SK-N-SH treated with all-trans-retinoic acid at 6 μM for 48 hours (cell line): ENCODE measurements at regions not wholly inside any gene's neighbourhood (a gene's known extent, or its start where the extent isn't known, plus 50 kb on each side); places are given as distances from the start of the nearest gene placed in this dataset.

Source experiments
- ATAC-seq: fragments of 200-7000 bp; cut with Tn5 transposase; 3 replicates; pipeline ENCODE4 v1.9.1; 2020; ENCODE audit warnings: mild to moderate bottlenecking, moderate library complexity
- BACH2 ChIP-seq: fragments of 250-450 bp; sonication (Bioruptor Pico); IDR thresholded peaks from 2 replicates; pipeline ENCODE4 v1.9.0; 2021; ENCODE audit warnings: mild to moderate bottlenecking, borderline replicate concordance
- CREB5 ChIP-seq: fragments of 250-450 bp; sonication (Bioruptor Pico); IDR thresholded peaks from 2 replicates; pipeline ENCODE4 v1.5.1; 2020; ENCODE audit warnings: low read depth, mild to moderate bottlenecking, moderate library complexity
- CSDC2 ChIP-seq: fragments of 250-450 bp; sonication (Bioruptor Pico); IDR thresholded peaks from 2 replicates; pipeline ENCODE4 v1.5.0; 2020; ENCODE audit warnings: mild to moderate bottlenecking, moderate library complexity
- CSRNP3 ChIP-seq: fragments of 250-450 bp; sonication (Bioruptor Pico); IDR thresholded peaks from 2 replicates; pipeline ENCODE4 v1.5.1; 2021; ENCODE audit warnings: mild to moderate bottlenecking, moderate library complexity
- ESRRG ChIP-seq: fragments of 250-450 bp; sonication (Bioruptor Pico); IDR thresholded peaks from 2 replicates; pipeline ENCODE4 v1.6.1; 2021; ENCODE audit warnings: mild to moderate bottlenecking
- ISL1 ChIP-seq: fragments of 250-450 bp; sonication (Bioruptor Pico); IDR thresholded peaks from 2 replicates; pipeline ENCODE4 v2.1.2; 2022; ENCODE audit warnings: mild to moderate bottlenecking, moderate library complexity
- OSR1 ChIP-seq: fragments of 250-450 bp; sonication (Bioruptor Pico); IDR thresholded peaks from 2 replicates; pipeline ENCODE4 v1.8.0; 2022; ENCODE audit warnings: moderate library complexity, mild to moderate bottlenecking, inconsistent platforms
- PATZ1 ChIP-seq: fragments of 250-450 bp; sonication (Bioruptor Pico); IDR thresholded peaks from 2 replicates; pipeline ENCODE4 v1.8.0; 2020; ENCODE audit warnings: mild to moderate bottlenecking, moderate library complexity, borderline replicate concordance
- PPARA ChIP-seq: fragments of 250-450 bp; sonication (Bioruptor Pico); IDR thresholded peaks from 2 replicates; pipeline ENCODE4 v1.5.0; 2020; ENCODE audit warnings: mild to moderate bottlenecking, borderline replicate concordance
- RARB ChIP-seq: fragments of 250-450 bp; sonication (Bioruptor Pico); IDR thresholded peaks from 2 replicates; pipeline ENCODE4 v1.8.0; 2021; ENCODE audit warnings: mild to moderate bottlenecking, moderate library complexity
- SNAI2 ChIP-seq: fragments of 250-450 bp; sonication (Bioruptor Pico); IDR thresholded peaks from 2 replicates; pipeline ENCODE4 v1.5.0; 2020; ENCODE audit warnings: mild to moderate bottlenecking, moderate library complexity
- TCF4 ChIP-seq: fragments of 250-450 bp; sonication (Bioruptor Pico); IDR thresholded peaks from 2 replicates; pipeline ENCODE4 v1.8.0; 2021; ENCODE audit warnings: mild to moderate bottlenecking, moderate library complexity, borderline replicate concordance
- TOX ChIP-seq: fragments of 250-450 bp; sonication (Bioruptor Pico); IDR thresholded peaks from 2 replicates; pipeline ENCODE4 v1.8.0; 2021; ENCODE audit warnings: mild to moderate bottlenecking, moderate library complexity, borderline replicate concordance
- TSHZ2 ChIP-seq: fragments of 250-450 bp; sonication (Bioruptor Pico); IDR thresholded peaks from 2 replicates; pipeline ENCODE4 v1.5.0; 2020; ENCODE audit warnings: mild to moderate bottlenecking, moderate library complexity
- ZC3H10 ChIP-seq: fragments of 250-450 bp; sonication (Bioruptor Pico); IDR thresholded peaks from 2 replicates; pipeline ENCODE4 v1.5.1; 2021; ENCODE audit warnings: mild to moderate bottlenecking, moderate library complexity
- ZFP3 ChIP-seq: fragments of 250-450 bp; sonication (Bioruptor Pico); IDR thresholded peaks from 2 replicates; pipeline ENCODE4 v1.5.0; 2020; ENCODE audit warnings: mild to moderate bottlenecking, moderate library complexity
- ZFP30 ChIP-seq: fragments of 450-650 bp; formaldehyde crosslinking; IDR thresholded peaks from 2 replicates; pipeline ENCODE4 v1.5.0; 2022; ENCODE audit warnings: mild to moderate bottlenecking, moderate library complexity
- ZNF565 ChIP-seq: fragments of 450-650 bp; formaldehyde crosslinking; conservative IDR thresholded peaks from 2 replicates; pipeline ENCODE4 v1.5.0; 2020; ENCODE audit warnings: low read depth, mild to moderate bottlenecking, moderate library complexity
- ZNF70 ChIP-seq: fragments of 450-650 bp; formaldehyde crosslinking; IDR thresholded peaks from 2 replicates; pipeline ENCODE4 v1.5.0; 2020; ENCODE audit warnings: mild to moderate bottlenecking, moderate library complexity
- ZNF8 ChIP-seq: fragments of 450-650 bp; formaldehyde crosslinking; IDR thresholded peaks from 2 replicates; pipeline ENCODE4 v1.5.0; 2020; ENCODE audit warnings: mild to moderate bottlenecking, moderate library complexity

GRCh38 chr5:108654051-108654450, 93.6 kb upstream of the FER start:
- TF ChIP-seq TSHZ2 (no peak), TCF4 (CRISPR knock-in tag) (no peak), PPARA (CRISPR knock-in tag) (no peak), ZFP30 (CRISPR knock-in tag) (no peak), SNAI2 (CRISPR knock-in tag) (no peak), BACH2 (CRISPR knock-in tag) (no peak), ZFP3 (CRISPR knock-in tag) (no peak), ZNF565 (no peak), ESRRG (CRISPR knock-in tag) (no peak), OSR1 (CRISPR knock-in tag) (no peak), ISL1 (no peak), PATZ1 (CRISPR knock-in tag) (no peak), TOX (CRISPR knock-in tag) (no peak), ZNF8 (CRISPR knock-in tag) (no peak), RARB (CRISPR knock-in tag) (no peak), ZC3H10 (CRISPR knock-in tag) (no peak)
- ATAC-seq = no peak; the same call in 2 of the 3 replicates

GRCh38 chr5:108653201-108653600, 94.5 kb upstream of the FER start:
- no peak for TF ChIP-seq RARB (CRISPR knock-in tag)
- no peak for TF ChIP-seq SNAI2 (CRISPR knock-in tag)
- TF ChIP-seq BACH2 (CRISPR knock-in tag) = no peak
- TF ChIP-seq PATZ1 (CRISPR knock-in tag) = no peak
- TF ChIP-seq ZFP3 (CRISPR knock-in tag) = no peak
- no peak for TF ChIP-seq CSRNP3
- no peak for TF ChIP-seq ZFP30 (CRISPR knock-in tag)
- TF ChIP-seq ZNF8 (CRISPR knock-in tag) = no peak
- TF ChIP-seq TOX (CRISPR knock-in tag) = no peak
- no peak for TF ChIP-seq ISL1
- no peak for TF ChIP-seq ZC3H10 (CRISPR knock-in tag)
- TF ChIP-seq ZNF70 (CRISPR knock-in tag) = no peak
- ATAC-seq = no peak

- ATAC-seq = peak; percentile 38; the same call in 1 of the 3 replicates
- no peak for TF ChIP-seq ZFP30 (CRISPR knock-in tag)
- no peak for TF ChIP-seq ZFP3 (CRISPR knock-in tag)
- TF ChIP-seq ZC3H10 (CRISPR knock-in tag) = no peak
- TF ChIP-seq SNAI2 (CRISPR knock-in tag) = no peak
- no peak for TF ChIP-seq ESRRG (CRISPR knock-in tag)
- no peak for TF ChIP-seq OSR1 (CRISPR knock-in tag)
- no peak for TF ChIP-seq RARB (CRISPR knock-in tag)
- no peak for TF ChIP-seq CREB5 (CRISPR knock-in tag)
- TF ChIP-seq PPARA (CRISPR knock-in tag) = no peak
- TF ChIP-seq CSDC2 (CRISPR knock-in tag) = no peak
- no peak for TF ChIP-seq TSHZ2
- no peak for TF ChIP-seq PATZ1 (CRISPR knock-in tag)
- TF ChIP-seq ZNF565 = no peak
Observed at GRCh38 chr5:108650997-108651396, 96.7 kb upstream of the FER start.
